ENCODE measurements at regions not wholly inside any gene's neighbourhood (a gene's known extent, or its start where the extent isn't known, plus 50 kb on each side); places are given as distances from the start of the nearest gene placed in this dataset.

GRCh38 chr5:111839438-111839837, 82.4 kb upstream of the NREP start:
- TF ChIP-seq GATA3 (IDR thresholded peaks at IDR 0.05; ENCODE audit: low read depth, low read length) (no peak), GATA2 (IDR thresholded peaks at IDR 0.05; ENCODE audit: low read depth, low read length) (no peak)

GRCh38 chr5:111836426-111836825, 79.4 kb upstream of the NREP start:
- TF ChIP-seq GATA2 (IDR thresholded peaks at IDR 0.05; ENCODE audit: low read depth, low read length) (no peak), GATA3 (IDR thresholded peaks at IDR 0.05; ENCODE audit: low read depth, low read length) (no peak)

GRCh38 chr5:111834926-111835599, 78.1 kb upstream of the NREP start:
- no peak for TF ChIP-seq GATA2 (IDR thresholded peaks at IDR 0.05; ENCODE audit: low read depth, low read length)
- no peak for TF ChIP-seq GATA3 (IDR thresholded peaks at IDR 0.05; ENCODE audit: low read depth, low read length)

GRCh38 chr5:111830333-111830732, 73.3 kb upstream of the NREP start:
- no peak for TF ChIP-seq GATA2 (IDR thresholded peaks at IDR 0.05; ENCODE audit: low read depth, low read length)
- no peak for TF ChIP-seq GATA3 (IDR thresholded peaks at IDR 0.05; ENCODE audit: low read depth, low read length)

GRCh38 chr5:111829701-111830100, 72.7 kb upstream of the NREP start:
- no peak for TF ChIP-seq GATA3 (IDR thresholded peaks at IDR 0.05; ENCODE audit: low read depth, low read length)
- TF ChIP-seq GATA2 (IDR thresholded peaks at IDR 0.05; ENCODE audit: low read depth, low read length) = no peak

GRCh38 chr5:111826064-111826463, 69.1 kb upstream of the NREP start:
- no peak for TF ChIP-seq GATA3 (IDR thresholded peaks at IDR 0.05; ENCODE audit: low read depth, low read length)
- no peak for TF ChIP-seq GATA2 (IDR thresholded peaks at IDR 0.05; ENCODE audit: low read depth, low read length)

GRCh38 chr5:111820072-111820471, 63.1 kb upstream of the NREP start:
- TF ChIP-seq GATA2 (IDR thresholded peaks at IDR 0.05; ENCODE audit: low read depth, low read length) = no peak

- no peak for TF ChIP-seq GATA3 (IDR thresholded peaks at IDR 0.05; ENCODE audit: low read depth, low read length)
- no peak for TF ChIP-seq GATA2 (IDR thresholded peaks at IDR 0.05; ENCODE audit: low read depth, low read length)
Measured at GRCh38 chr5:111813537-111813936, 56.5 kb upstream of the NREP start.

- TF ChIP-seq GATA3 (IDR thresholded peaks at IDR 0.05; ENCODE audit: low read depth, low read length) = no peak
- no peak for TF ChIP-seq GATA2 (IDR thresholded peaks at IDR 0.05; ENCODE audit: low read depth, low read length)
Measured at GRCh38 chr5:111810112-111810511, 53.1 kb upstream of the NREP start.

All from SH-SY5Y (cell line).